Lower lobe of right lung (tissue), 2 donors: ENCODE measurements at regions not wholly inside any gene's neighbourhood (a gene's known extent, or its start where the extent isn't known, plus 50 kb on each side); places are given as distances from the start of the nearest gene placed in this dataset.

Experiments
- ATAC-seq, 2 donors: fragments of 200-7000 bp; cut with Tn5 transposase; one replicate each; pipeline ENCODE4 v1.9.1; 2020 to 2022; ENCODE audit warnings: mild to moderate bottlenecking in 2 of 2, moderate library complexity in 2 of 2
- DNase-seq: peaks from one replicate; pipeline ENCODE4 v3.0.0-alpha.2; 2020
- H3K27ac ChIP-seq: fragments of 200-600 bp; one replicate; pipeline ENCODE4 v1.8.0; 2022
- H3K27me3 ChIP-seq: fragments of 200-600 bp; one replicate; pipeline ENCODE4 v1.8.0; 2022; ENCODE audit warnings: low read depth
- H3K36me3 ChIP-seq: fragments of 200-600 bp; one replicate; pipeline ENCODE4 v1.8.0; 2022; ENCODE audit warnings: mild to moderate bottlenecking
- H3K4me1 ChIP-seq: fragments of 200-600 bp; one replicate; pipeline ENCODE4 v1.8.0; 2022
- H3K4me3 ChIP-seq: fragments of 200-600 bp; one replicate; pipeline ENCODE4 v1.8.0; 2022; ENCODE audit warnings: mild to moderate bottlenecking
- H3K9me3 ChIP-seq: fragments of 200-600 bp; one replicate; pipeline ENCODE4 v1.8.0; 2022
- CTCF ChIP-seq: fragments of 200-600 bp; IDR thresholded peaks from one replicate; pipeline ENCODE4 v1.8.0; 2022; ENCODE audit warnings: antibody characterized with exemption, mild to moderate bottlenecking
- intact Hi-C: fragments of 100-400 bp; cut with DNase I; formaldehyde crosslinking; loops from one replicate; pipeline ENCODE4 v1.11.0; 2022
- donor health status: DM: no; HTN: yes; CAD: no; lungs with severe emphysema.

- Histone ChIP-seq H3K4me3 (no peak overlapping the region), H3K4me1 (no peaks in the 10 kb centered on the region), H3K27ac (no peak overlapping the region), H3K36me3 (no peaks in the 10 kb centered on the region), H3K27me3 (no peaks in the 10 kb centered on the region), H3K9me3 (no peaks in the 10 kb centered on the region)
- DNase-seq, result no peak
- no peak for TF ChIP-seq CTCF
- peak; percentile 38 to 50 for ATAC-seq
- intact Hi-C loops, result no loop called here
Measured at GRCh38 chr10:111290649-111291048, 213.8 kb downstream of the ADRA2A start.

- Histone ChIP-seq H3K4me1 (no peaks in the 10 kb centered on the region), H3K9me3 (no peaks in the 10 kb centered on the region), H3K27me3 (no peaks in the 10 kb centered on the region), H3K4me3 (no peak overlapping the region), H3K27ac (no peak overlapping the region), H3K36me3 (no peaks in the 10 kb centered on the region)
- no peak for TF ChIP-seq CTCF
- intact Hi-C loops, result no loop called here
- DNase-seq (no peak), ATAC-seq (peak in 1 of 2 donors; percentile 39)
Measured at GRCh38 chr10:111295788-111296187, 219.0 kb downstream of the ADRA2A start.

GRCh38 chr10:111297351-111297848 is 220.6 kb downstream of the ADRA2A start:
- H3K9me3 ChIP-seq, result no peaks in the 10 kb centered on the region
- no peaks in the 10 kb centered on the region for H3K27me3 ChIP-seq
- TF ChIP-seq CTCF, result no peak
- intact Hi-C loops, result no loop called here
- no peak for DNase-seq
- ATAC-seq, result peak in 1 of 2 donors; percentile 34
- H3K4me3 ChIP-seq, result no peak overlapping the region
- H3K27ac ChIP-seq, result no peak overlapping the region
- H3K4me1 ChIP-seq, result no peaks in the 10 kb centered on the region
- no peaks in the 10 kb centered on the region for H3K36me3 ChIP-seq

GRCh38 chr10:111298031-111298430 is 221.2 kb downstream of the ADRA2A start:
- Histone ChIP-seq H3K4me3 (no peak overlapping the region), H3K36me3 (no peaks in the 10 kb centered on the region), H3K9me3 (no peaks in the 10 kb centered on the region), H3K27me3 (no peaks in the 10 kb centered on the region), H3K27ac (no peak overlapping the region), H3K4me1 (no peaks in the 10 kb centered on the region)
- DNase-seq (no peak), ATAC-seq (no peak)
- no peak for TF ChIP-seq CTCF
- intact Hi-C loops, result no loop called here

GRCh38 chr10:111299037-111299436 is 222.2 kb downstream of the ADRA2A start:
- Histone ChIP-seq H3K4me3 (no peak overlapping the region), H3K27ac (no peak overlapping the region), H3K27me3 (no peaks in the 10 kb centered on the region), H3K9me3 (no peaks in the 10 kb centered on the region), H3K36me3 (no peaks in the 10 kb centered on the region), H3K4me1 (no peaks in the 10 kb centered on the region)
- intact Hi-C loops, result no loop called here
- TF ChIP-seq CTCF, result no peak
- DNase-seq, result no peak
- no peak for ATAC-seq

GRCh38 chr10:111303887-111304286 is 227.1 kb downstream of the ADRA2A start:
- Histone ChIP-seq H3K27ac (no peak overlapping the region), H3K9me3 (no peaks in the 10 kb centered on the region), H3K27me3 (no peaks in the 10 kb centered on the region), H3K4me1 (no peaks in the 10 kb centered on the region), H3K4me3 (no peak overlapping the region), H3K36me3 (no peaks in the 10 kb centered on the region)
- peak; percentile 68 to 70 for ATAC-seq
- TF ChIP-seq CTCF, result no peak
- DNase-seq, result no peak
- intact Hi-C loops, result no loop called here
